GM18873 (cell line): ENCODE measurements at regions not wholly inside any gene's neighbourhood (a gene's known extent, or its start where the extent isn't known, plus 50 kb on each side); places are given as distances from the start of the nearest gene placed in this dataset.
"Not testable (repeated sequence)": the region's sequence is repeated elsewhere in the genome, so short reads cannot be mapped to it uniquely, and the experiment has no call there.

Experiments used
- ATAC-seq: cut with Tn5 transposase; IDR thresholded peaks from one replicate; pipeline ENCODE4 v1.9.1; 2021; ENCODE audit warnings: mild to moderate bottlenecking, moderate library complexity, moderate number of reproducible peaks; ENCODE audit not compliant: unreplicated experiment, low FRiP score

GRCh38 chrX:120753413-120754251, 122.0 kb downstream of the CT47B1 start:
- ATAC-seq: no peak

DNA sequence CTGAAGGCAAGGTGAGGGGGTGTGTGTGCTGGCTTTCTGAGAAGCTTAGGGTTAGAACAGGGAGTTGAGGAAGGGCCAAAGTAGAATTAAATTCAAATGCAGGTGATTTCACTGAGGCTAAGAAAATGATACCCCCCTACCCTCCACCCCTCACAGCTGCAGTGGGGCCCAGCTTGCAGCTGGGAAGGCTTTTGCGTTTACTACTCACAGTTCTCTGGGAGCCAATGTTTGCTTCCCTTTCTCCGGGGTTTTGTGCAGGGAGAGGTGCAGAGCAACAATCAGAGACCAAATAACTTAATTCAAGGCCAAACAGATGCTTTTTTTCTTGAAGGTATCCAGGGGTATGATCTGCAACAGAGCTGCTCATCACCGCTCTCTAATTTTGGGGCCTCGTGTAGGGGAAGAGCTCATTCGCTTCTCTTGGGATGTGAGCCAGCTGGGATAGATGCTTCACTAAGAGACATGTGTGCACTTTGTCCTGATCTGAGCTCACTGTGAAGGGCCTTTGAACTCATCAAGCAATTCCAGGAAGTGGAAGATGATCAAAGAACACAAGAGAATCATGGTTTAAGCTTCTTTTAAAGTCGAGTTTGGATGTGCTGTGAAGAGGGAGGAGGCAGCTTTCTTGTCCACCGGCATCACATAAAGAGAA, 122.7 kb upstream of the C1GALT1C1 start:
- ATAC-seq: no peak

DNA sequence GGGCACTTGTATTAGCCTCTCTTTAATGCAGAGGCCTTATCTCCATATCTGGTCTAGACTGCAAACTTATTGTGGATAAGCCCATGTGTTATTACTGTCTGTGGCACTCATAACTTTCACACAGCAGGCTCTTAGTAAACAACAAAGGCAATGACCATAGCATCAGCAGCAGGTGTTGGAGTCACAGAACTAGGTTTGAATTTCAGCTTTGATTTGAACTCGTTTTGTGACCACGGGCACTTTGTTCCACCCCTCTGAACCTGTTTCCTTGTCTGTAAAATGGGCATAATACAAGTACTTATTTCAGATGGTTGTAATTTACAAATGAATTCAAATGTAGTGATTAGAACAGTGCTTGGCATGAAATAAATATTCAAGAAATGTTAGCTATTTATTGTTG, 121.8 kb upstream of the C1GALT1C1 start:
- no peak for ATAC-seq

DNA sequence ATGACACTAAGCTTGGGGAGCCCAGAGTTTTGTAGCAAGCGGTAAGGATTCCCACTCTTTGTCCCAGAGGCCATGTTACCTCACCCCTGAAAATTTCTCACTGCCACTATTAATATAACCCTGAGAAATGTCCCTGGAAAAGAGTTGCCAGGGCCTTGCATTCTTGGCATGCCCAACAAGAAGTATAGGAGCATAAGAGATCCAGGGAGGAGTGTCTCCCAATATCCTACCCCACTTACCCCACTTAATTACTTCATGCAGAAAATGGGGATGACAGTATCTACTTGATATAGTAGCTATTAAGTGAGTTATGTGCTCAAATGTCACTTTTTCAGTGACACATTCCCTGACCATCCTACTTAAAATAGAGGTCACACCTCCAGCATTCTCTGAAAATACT, 120.5 kb upstream of the C1GALT1C1 start:
- ATAC-seq: no peak

DNA sequence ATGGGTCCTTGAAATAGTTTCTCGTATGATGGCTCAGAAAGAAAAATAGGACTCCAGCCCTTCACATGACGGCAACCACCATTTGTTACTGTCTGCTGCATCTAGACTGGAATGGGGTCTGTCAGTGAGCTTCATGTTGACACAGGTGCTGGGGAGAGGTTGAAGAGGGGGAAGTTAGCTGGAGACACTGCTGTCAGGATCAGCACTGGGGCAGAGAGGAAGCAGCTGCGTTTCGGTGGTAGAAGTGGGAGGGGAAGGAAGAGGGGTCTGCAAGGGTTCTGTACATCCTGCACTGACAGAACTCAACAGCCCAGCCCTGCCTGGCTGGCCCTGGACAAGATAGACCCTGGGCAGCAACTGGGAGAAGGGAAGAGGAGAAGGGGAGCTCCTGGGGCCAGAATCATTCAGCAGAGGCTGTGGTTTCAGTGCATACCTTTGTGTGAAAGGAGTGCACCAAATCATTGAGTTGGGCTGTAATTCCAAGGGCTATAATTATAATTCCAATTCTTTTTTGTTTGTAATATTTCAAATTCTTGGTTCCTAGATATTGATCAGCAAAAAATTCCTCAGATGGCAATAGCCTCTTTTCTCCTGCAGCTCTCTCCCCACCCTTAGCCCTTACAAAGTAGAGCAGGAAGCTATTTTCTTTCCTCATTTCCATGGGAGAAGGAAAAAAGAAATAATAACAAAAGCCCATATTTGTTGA, 119.4 kb upstream of the C1GALT1C1 start:
- peak; percentile 84 for ATAC-seq

DNA sequence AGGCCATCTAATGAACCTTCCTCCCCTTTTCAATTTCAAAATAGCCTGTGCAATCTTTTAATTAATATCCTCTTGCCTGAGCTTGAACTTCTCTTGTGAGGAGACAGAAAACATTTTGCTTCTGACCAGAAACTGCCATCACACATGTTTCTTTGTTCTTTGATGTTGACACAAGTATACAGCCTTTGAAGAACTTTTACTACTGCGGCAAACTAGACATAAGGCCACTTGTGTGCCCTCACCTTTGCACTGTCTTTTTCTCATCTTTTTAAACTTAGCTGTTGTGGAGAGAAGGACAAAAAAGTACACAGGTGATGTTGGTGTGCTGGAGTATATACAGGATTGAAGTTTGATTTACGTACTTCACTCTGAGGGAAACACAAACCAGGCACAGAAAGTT, 116.3 kb upstream of the C1GALT1C1 start:
- ATAC-seq: no peak

DNA sequence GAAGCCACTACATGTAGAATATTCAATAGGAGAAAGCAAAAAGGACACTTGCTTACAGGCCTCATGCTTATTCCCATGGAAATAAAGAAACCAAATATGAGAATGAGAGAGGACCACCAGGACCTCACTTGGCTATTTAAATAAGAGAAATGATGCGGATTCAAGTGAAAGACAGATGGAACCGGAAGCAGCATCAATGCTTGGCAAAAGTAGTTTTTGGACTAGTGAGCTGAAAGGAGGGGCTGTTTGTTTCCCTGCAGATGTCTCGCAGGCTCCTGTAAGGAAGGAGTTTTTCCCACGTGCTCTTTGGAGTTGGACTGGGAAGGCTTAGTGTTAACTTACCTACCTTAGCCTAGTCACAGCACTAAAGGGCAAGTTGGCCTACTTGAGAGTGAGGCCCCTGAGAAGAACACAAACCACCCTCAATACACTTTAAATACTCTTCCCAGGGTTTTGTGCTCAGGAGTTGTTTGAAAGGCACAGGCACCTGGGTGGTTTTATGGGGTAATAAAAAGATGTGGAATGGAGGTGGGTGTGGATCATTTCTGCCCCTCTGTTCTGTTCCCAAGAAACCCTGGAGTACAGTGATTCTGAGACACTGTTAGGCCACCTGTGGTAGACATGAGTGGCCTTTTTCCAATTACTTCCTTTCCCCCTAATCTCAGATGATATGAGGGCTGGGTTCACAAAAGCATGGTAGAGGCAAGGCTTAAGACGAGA, 113.3 kb upstream of the C1GALT1C1 start:
- ATAC-seq: no peak

- no peak for ATAC-seq
These were observed 111.6 kb upstream of the C1GALT1C1 start for GRCh38 chrX:120741452-120741851.

DNA sequence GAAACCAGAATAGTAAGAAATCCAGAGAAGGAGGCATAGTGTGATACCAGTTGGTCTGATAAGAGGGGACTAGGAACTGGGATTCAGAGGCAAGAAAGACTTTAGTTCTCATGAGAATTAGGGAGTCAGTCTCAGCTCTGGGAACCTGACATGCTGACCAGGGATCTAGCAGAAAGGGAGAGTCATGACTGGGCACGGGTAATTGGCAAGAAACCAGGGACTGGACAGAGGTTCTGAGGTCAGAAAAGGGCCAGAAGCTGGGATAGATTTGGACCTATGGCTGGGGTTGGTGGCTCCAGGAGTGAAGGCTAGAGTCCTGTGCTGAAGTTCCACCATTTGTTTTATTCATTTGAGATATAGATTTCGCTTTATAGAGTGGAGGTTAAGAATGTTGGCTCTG, 110.2 kb upstream of the C1GALT1C1 start:
- no peak for ATAC-seq

GRCh38 chrX:120739300-120739699, 109.4 kb upstream of the C1GALT1C1 start:
- ATAC-seq: no peak

- no peak for ATAC-seq
These were observed 107.1 kb upstream of the C1GALT1C1 start for GRCh38 chrX:120736989-120737388.

DNA sequence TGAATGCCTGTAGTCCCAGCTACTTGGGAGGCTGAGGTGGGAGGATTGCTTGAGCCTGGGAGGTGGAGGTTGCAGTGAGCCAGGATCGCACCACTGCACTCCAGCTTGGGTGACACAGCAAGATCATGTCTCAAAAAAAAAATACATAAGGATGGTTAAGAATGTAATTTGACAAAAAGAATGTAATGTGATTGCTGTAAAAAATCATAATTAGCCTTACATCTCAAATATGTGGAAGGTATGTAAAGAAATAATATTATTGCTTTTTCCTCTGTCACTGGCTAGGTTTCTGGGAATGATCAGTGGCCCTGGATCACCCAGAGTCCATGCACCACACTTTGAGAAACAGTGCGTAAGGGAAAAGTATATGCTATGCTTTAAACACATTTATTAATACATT, 106.1 kb upstream of the C1GALT1C1 start:
- no peak for ATAC-seq

DNA sequence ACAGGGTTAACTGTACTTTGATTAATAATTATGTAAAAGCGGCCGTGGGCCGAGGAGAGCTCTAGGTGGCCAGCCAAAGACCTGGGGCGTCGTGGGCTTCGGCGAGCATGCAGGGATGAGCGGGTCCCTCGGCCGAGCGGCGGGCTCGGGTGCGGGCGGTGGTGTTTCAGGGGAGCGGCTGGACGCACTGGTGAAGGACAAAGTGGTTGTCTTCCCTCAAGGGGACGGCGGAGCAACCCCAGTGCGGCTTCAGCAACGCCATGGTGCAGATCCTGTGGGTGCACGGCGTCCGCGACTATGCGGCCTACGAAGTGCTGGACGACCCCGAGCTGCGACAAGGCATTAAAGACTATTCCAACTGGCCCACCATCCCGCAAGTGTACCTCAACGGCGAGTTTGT, 103.0 kb upstream of the C1GALT1C1 start:
- ATAC-seq: no peak

DNA sequence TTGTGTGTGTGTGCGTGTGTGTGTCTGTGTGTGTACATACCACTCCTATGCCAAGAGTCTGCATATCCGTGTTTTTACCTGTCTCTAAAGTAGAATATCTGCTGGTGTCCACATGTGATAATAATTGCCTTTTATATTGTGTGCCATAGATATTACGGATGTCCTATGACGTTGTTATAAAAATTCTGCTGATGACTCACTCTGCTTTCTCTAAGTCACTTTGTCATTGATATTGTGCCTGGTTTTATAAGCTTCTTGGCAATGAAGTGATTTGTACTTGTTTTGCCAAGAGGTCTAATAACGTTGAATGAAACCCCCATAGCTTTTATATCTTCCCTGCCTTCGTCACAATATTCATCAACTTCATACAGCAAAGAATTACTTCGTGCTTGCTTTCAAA, 102.6 kb upstream of the C1GALT1C1 start:
- no peak for ATAC-seq

- no peak for ATAC-seq
These were observed 101.5 kb upstream of the C1GALT1C1 start for GRCh38 chrX:120731386-120731785.

- ATAC-seq: not testable (repeated sequence)
These were observed 99.8 kb upstream of the C1GALT1C1 start for GRCh38 chrX:120729506-120730255.

DNA sequence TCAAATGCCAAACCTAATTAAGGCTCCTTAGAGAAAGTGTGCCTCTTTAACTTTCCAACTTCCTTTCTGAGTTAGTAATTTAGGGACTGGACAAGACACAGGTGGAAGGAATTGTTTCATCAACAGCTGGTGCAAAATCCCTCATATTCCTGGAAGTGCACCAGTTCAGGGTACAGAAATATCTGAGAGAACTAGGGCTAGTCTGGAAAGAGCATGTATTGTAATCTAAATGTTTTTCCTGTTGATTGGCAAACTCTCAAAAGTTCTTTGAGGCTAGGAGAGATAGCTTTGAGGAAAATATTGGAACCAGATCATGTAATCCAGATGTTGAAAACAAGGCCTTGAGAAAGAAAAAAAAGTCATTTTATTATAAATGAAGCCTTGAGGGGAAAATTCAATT, 98.1 kb upstream of the C1GALT1C1 start:
- no peak for ATAC-seq

DNA sequence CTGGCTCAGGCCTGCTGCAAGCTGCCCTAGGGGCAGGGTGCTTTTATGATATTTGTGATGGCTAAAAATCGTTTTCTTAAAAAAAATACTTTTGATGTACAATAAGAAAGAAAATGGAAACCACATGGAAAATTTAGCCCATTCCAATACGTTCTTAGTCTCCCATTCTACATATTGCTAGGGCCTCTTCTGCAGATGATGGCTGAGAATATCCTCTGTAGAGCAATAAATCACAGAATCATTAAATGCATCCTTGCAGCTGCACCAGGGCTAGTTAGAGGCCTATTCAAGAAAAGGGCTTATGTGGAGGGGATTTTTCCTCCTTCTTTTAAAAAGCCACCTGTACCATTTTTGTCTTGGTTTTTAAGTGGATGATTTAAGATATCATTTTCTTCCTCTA, 97.6 kb upstream of the C1GALT1C1 start:
- ATAC-seq: no peak

GRCh38 chrX:120726294-120726693, 96.4 kb upstream of the C1GALT1C1 start:
- ATAC-seq: peak; percentile 96

GRCh38 chrX:120725874-120726273, 96.0 kb upstream of the C1GALT1C1 start:
- no peak for ATAC-seq
